Body of pancreas (tissue), 4 donors: ENCODE measurements at regions not wholly inside any gene's neighbourhood (a gene's known extent, or its start where the extent isn't known, plus 50 kb on each side); places are given as distances from the start of the nearest gene placed in this dataset.

ENCODE experiments used
- ATAC-seq: fragments of 150-250 bp; one replicate; pipeline ENCODE4 v1.9.1; 2016
- DNase-seq, 4 donors: peaks; one replicate each; pipeline ENCODE4 v3.0.0-alpha.2; 2019
- H3K27ac ChIP-seq, 4 donors: fragments of 200-600 bp; sonication (generic); 1 replicate in 3 of 4; 2 replicates in 1 of 4; pipeline versions ENCODE4 v1.5.1 to v1.6.1; 2016 to 2019; ENCODE audit warnings: mild to moderate bottlenecking in 1 of 4, mixed read lengths in 1 of 4, moderate library complexity in 1 of 4
- H3K27me3 ChIP-seq, 2 donors: fragments of 200-600 bp; sonication (generic); one replicate each; pipeline ENCODE4 v1.6.0; 2016; ENCODE audit warnings: mild to moderate bottlenecking in 1 of 2
- H3K36me3 ChIP-seq, 2 donors: fragments of 200-600 bp; sonication (generic); replicated peaks in 1 of 2; 2 replicates each; pipeline ENCODE4 v1.5.1; 2016; ENCODE audit warnings: low read depth in 2 of 2; ENCODE audit not compliant: insufficient read depth in 1 of 2
- H3K4me1 ChIP-seq: fragments of 200-600 bp; sonication (generic); one replicate; pipeline ENCODE4 v1.6.0; 2016
- H3K4me3 ChIP-seq, 2 donors: fragments of 200-600 bp; sonication (generic); 1 replicate in 1 of 2; 2 replicates in 1 of 2; pipeline ENCODE4 v1.5.1; 2016 to 2019
- H3K9me3 ChIP-seq, 3 donors: fragments of 200-600 bp; sonication (generic); 1 replicate in 2 of 3; 2 replicates in 1 of 3; pipeline ENCODE4 v1.5.1; 2016
- POLR2A ChIP-seq, 3 donors: fragments of 450-650 bp; IDR thresholded peaks; one replicate each; pipeline ENCODE4 v1.6.1; 2016; ENCODE audit warnings: antibody characterized with exemption in 3 of 3, mild to moderate bottlenecking in 2 of 3
- WGBS, 2 donors: methylation state at CpG; one replicate each; pipeline ENCODE4 v1.1.5; 2017; 5-methylcytosine and 5-hydroxymethylcytosine counted together
- intact Hi-C: fragments of 100-400 bp; cut with DNase I; formaldehyde crosslinking; loops from one replicate; pipeline ENCODE4 v1.15.1; 2023
- TF ChIP-seq, protein P1 (sequence below), 7 experiments: fragments of 450-650 bp in 4 of 7; fragments of 200-600 bp in 3 of 7; sonication (generic) in 3 of 7; IDR thresholded peaks; one replicate each; pipeline ENCODE4 v1.5.1; 2016 to 2019; ENCODE audit warnings: antibody characterized with exemption in 7 of 7

DNA sequence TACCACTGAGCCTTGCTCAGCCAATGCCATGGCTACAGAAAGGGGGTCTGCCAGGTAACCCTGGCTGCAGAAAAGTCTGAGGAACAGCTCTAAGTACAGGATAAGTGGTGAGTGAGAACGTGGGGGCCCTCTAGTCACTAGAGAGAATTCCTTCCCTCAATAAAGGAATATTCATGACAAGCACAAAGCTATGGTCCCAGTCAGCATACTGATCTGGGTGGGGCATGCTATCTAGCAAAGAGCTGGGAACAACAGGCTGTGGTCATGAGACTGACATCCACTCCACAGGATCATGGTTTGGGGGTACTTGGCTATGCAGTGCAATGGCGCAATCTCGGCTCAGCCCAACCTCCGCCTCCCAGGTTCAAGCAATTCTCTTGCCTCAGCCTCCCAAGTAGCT lies 140.4 kb downstream of the MTHFS start:
- TF ChIP-seq POLR2A (IDR thresholded peaks at IDR 0.05): no peak
- TF ChIP-seq, protein P1, sequence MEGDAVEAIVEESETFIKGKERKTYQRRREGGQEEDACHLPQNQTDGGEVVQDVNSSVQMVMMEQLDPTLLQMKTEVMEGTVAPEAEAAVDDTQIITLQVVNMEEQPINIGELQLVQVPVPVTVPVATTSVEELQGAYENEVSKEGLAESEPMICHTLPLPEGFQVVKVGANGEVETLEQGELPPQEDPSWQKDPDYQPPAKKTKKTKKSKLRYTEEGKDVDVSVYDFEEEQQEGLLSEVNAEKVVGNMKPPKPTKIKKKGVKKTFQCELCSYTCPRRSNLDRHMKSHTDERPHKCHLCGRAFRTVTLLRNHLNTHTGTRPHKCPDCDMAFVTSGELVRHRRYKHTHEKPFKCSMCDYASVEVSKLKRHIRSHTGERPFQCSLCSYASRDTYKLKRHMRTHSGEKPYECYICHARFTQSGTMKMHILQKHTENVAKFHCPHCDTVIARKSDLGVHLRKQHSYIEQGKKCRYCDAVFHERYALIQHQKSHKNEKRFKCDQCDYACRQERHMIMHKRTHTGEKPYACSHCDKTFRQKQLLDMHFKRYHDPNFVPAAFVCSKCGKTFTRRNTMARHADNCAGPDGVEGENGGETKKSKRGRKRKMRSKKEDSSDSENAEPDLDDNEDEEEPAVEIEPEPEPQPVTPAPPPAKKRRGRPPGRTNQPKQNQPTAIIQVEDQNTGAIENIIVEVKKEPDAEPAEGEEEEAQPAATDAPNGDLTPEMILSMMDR (IDR thresholded peaks at IDR 0.05): no peak
- H3K4me1 ChIP-seq: no peaks in the 10 kb centered on the region
- H3K27ac ChIP-seq: no peak overlapping the region
- intact Hi-C loops: no loop called here
- no peaks in the 10 kb centered on the region for H3K36me3 ChIP-seq
- H3K27me3 ChIP-seq: no peaks in the 10 kb centered on the region
- no peak for DNase-seq
- H3K9me3 ChIP-seq: no peaks in the 10 kb centered on the region
- ATAC-seq: no peak
- WGBS, 2 donors: 89 to 100% methylated on average over 4 of the region's 4 CpGs
- no peak overlapping the region for H3K4me3 ChIP-seq

DNA sequence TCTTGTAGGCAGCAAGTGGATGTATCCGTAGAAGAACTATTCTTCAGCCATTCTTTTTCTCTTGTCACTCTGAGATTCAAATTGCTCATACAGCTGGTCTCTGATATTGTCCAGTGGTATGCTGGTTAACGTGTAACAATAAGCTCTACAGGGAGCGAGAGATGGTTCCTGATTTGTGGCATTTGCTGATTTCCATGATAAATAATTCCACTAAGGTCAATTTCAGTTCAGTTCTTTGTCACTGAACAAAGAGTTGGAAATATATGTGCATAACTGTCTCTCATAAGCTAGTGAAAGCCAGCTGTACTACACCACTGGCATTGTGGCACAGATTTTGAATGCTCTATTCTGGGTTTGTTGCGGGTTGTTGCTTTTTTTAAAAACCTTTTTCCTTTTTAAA lies 131.7 kb downstream of the MTHFS start:
- Histone ChIP-seq H3K4me1 (no peaks in the 10 kb centered on the region), H3K36me3 (no peaks in the 10 kb centered on the region), H3K27ac (no peak overlapping the region), H3K27me3 (no peaks in the 10 kb centered on the region), H3K4me3 (no peak overlapping the region), H3K9me3 (no peaks in the 10 kb centered on the region)
- DNase-seq (no peak), ATAC-seq (no peak)
- WGBS, 2 donors: 63 to 75% methylated on average over 4 of the region's 4 CpGs
- no peak for TF ChIP-seq POLR2A (IDR thresholded peaks at IDR 0.05)
- TF ChIP-seq, protein P1 (IDR thresholded peaks at IDR 0.05): no peak
- intact Hi-C loops: no loop called here

GRCh38 chr15:79769069-79769481 lies 127.7 kb downstream of the MTHFS start:
- no peak for DNase-seq
- no peaks in the 10 kb centered on the region for H3K36me3 ChIP-seq
- H3K9me3 ChIP-seq: no peaks in the 10 kb centered on the region
- H3K4me3 ChIP-seq: no peak overlapping the region
- H3K27ac ChIP-seq: no peak overlapping the region
- no peaks in the 10 kb centered on the region for H3K27me3 ChIP-seq
- TF ChIP-seq, protein P1 (IDR thresholded peaks at IDR 0.05): peak in 4 of 7 experiments; percentile 17 to 26 (median 19)
- TF ChIP-seq POLR2A (IDR thresholded peaks at IDR 0.05): no peak
- no peak for ATAC-seq
- 41 to 59% methylated on average over 4 of the region's 4 CpGs for WGBS, 2 donors
- H3K4me1 ChIP-seq: no peaks in the 10 kb centered on the region
- intact Hi-C loops: no loop called here

- ATAC-seq (no peak), DNase-seq (no peak)
- Histone ChIP-seq H3K4me3 (no peak overlapping the region), H3K27ac (no peak overlapping the region), H3K4me1 (no peaks in the 10 kb centered on the region), H3K9me3 (no peaks in the 10 kb centered on the region), H3K36me3 (no peaks in the 10 kb centered on the region), H3K27me3 (no peaks in the 10 kb centered on the region)
- intact Hi-C loops: no loop called here
- 72 to 80% methylated on average over 11 of the region's 11 CpGs for WGBS, 2 donors
- TF ChIP-seq POLR2A (IDR thresholded peaks at IDR 0.05): no peak
- TF ChIP-seq, protein P1 (IDR thresholded peaks at IDR 0.05): no peak
Observed at GRCh38 chr15:79769933-79770759, 126.7 kb downstream of the MTHFS start.

DNA sequence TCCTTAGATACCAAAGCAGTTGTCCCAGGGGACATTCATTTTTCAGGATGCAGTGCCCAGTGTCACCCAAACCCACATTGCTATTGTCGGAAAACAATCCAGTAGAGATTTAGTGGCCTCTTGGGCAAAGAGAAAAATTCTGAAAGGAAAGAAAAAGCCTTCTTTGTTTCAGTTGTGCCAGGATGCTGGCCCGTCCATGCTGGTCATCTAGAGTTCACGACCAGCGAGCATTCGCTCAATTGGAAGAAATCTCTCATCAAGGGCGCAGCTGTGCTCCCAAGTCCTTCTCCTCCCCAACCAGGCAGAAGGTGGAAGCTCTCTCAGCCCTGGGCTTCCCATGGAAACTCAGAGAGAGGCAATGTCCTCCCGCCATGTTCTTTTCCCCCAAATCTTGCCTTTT lies 123.7 kb downstream of the MTHFS start:
- DNase-seq (no peak), ATAC-seq (no peak)
- no peaks in the 10 kb centered on the region for H3K36me3 ChIP-seq
- 83 to 94% methylated on average over 7 of the region's 7 CpGs for WGBS, 2 donors
- no peak overlapping the region for H3K4me3 ChIP-seq
- H3K9me3 ChIP-seq: no peaks in the 10 kb centered on the region
- TF ChIP-seq, protein P1 (IDR thresholded peaks at IDR 0.05): no peak
- no peak for TF ChIP-seq POLR2A (IDR thresholded peaks at IDR 0.05)
- H3K4me1 ChIP-seq: no peaks in the 10 kb centered on the region
- H3K27me3 ChIP-seq: no peaks in the 10 kb centered on the region
- H3K27ac ChIP-seq: no peak overlapping the region
- intact Hi-C loops: no loop called here
